ENCODE measurements at regions not wholly inside any gene's neighbourhood (a gene's known extent, or its start where the extent isn't known, plus 50 kb on each side); places are given as distances from the start of the nearest gene placed in this dataset.

- no peak for TF ChIP-seq EZH2 (IDR thresholded peaks at IDR 0.05; ENCODE audit: insufficient read depth, poor library complexity, severe bottlenecking)
- TF ChIP-seq EZH2phosphoT487 (IDR thresholded peaks at IDR 0.05; ENCODE audit: insufficient read depth, low read depth): no peak
Measured at GRCh38 chr15:96213896-96214295, 116.6 kb upstream of the NR2F2 start.

All from GM23248 (cell line).